Skeletal muscle cell (primary cell): ENCODE measurements at regions not wholly inside any gene's neighbourhood (a gene's known extent, or its start where the extent isn't known, plus 50 kb on each side); places are given as distances from the start of the nearest gene placed in this dataset.
A peak's percentile ranks its signal among the peaks of the same experiment; 100 is the strongest.
"Not testable (repeated sequence)": the region's sequence is repeated elsewhere in the genome, so short reads cannot be mapped to it uniquely, and the experiment has no call there.

ENCODE experiments used
- DNase-seq: peaks from one replicate; pipeline ENCODE4 v3.0.0-alpha.2; 2010; ENCODE audit warnings: low read depth
- H3K4me3 ChIP-seq: 2 replicates; pipeline ENCODE4 v1.5.1; 2011; ENCODE audit warnings: low read depth, mild to moderate bottlenecking, control low read depth, low read length, moderate library complexity

- no peak for DNase-seq
- H3K4me3 ChIP-seq, result no peak overlapping the region
These were observed 174.5 kb upstream of the CNOT2 start for GRCh38 chr12:70068743-70069142.

GRCh38 chr12:70069221-70070105, 173.8 kb upstream of the CNOT2 start:
- H3K4me3 ChIP-seq, result no peak overlapping the region
- DNase-seq, result no peak

GRCh38 chr12:70070494-70071007, 172.7 kb upstream of the CNOT2 start:
- no peak overlapping the region for H3K4me3 ChIP-seq
- DNase-seq, result peak; percentile 39

- H3K4me3 ChIP-seq, result no peak overlapping the region
- DNase-seq, result no peak
These were observed 168.7 kb upstream of the CNOT2 start for GRCh38 chr12:70074510-70074909.

GRCh38 chr12:70077441-70077840, 165.8 kb upstream of the CNOT2 start:
- DNase-seq, result no peak
- H3K4me3 ChIP-seq, result no peak overlapping the region

- H3K4me3 ChIP-seq, result no peak overlapping the region
- no peak for DNase-seq
These were observed 165.1 kb upstream of the CNOT2 start for GRCh38 chr12:70078161-70078560.

- no peak overlapping the region for H3K4me3 ChIP-seq
- no peak for DNase-seq
These were observed 162.7 kb upstream of the CNOT2 start for GRCh38 chr12:70080566-70080965.

- no peak for DNase-seq
- no peak overlapping the region for H3K4me3 ChIP-seq
These were observed 160.1 kb upstream of the CNOT2 start for GRCh38 chr12:70082997-70083676.

- no peak for DNase-seq
- H3K4me3 ChIP-seq, result no peak overlapping the region
These were observed 159.6 kb upstream of the CNOT2 start for GRCh38 chr12:70083677-70084020.

- DNase-seq, H3K4me3 ChIP-seq: not testable (repeated sequence)
These were observed 156.9 kb upstream of the CNOT2 start for GRCh38 chr12:70086372-70086771.

GRCh38 chr12:70091021-70091521, 152.2 kb upstream of the CNOT2 start:
- DNase-seq, result no peak
- no peak overlapping the region for H3K4me3 ChIP-seq

- no peak for DNase-seq
- no peak overlapping the region for H3K4me3 ChIP-seq
These were observed 148.8 kb upstream of the CNOT2 start for GRCh38 chr12:70094467-70094866.

- no peak for DNase-seq
- H3K4me3 ChIP-seq, result no peak overlapping the region
These were observed 146.3 kb upstream of the CNOT2 start for GRCh38 chr12:70096759-70097410.

GRCh38 chr12:70101064-70101463, 142.2 kb upstream of the CNOT2 start:
- no peak for DNase-seq
- H3K4me3 ChIP-seq, result no peak overlapping the region

- DNase-seq, result no peak
- H3K4me3 ChIP-seq, result no peak overlapping the region
These were observed 136.9 kb upstream of the CNOT2 start for GRCh38 chr12:70106347-70106746.

GRCh38 chr12:70110085-70110484, 133.1 kb upstream of the CNOT2 start:
- no peak overlapping the region for H3K4me3 ChIP-seq
- no peak for DNase-seq

- H3K4me3 ChIP-seq, result no peak overlapping the region
- no peak for DNase-seq
These were observed 125.6 kb upstream of the CNOT2 start for GRCh38 chr12:70117670-70118069.

GRCh38 chr12:70120970-70121369, 122.3 kb upstream of the CNOT2 start:
- no peak for DNase-seq
- H3K4me3 ChIP-seq, result no peak overlapping the region

- no peak for DNase-seq
- no peak overlapping the region for H3K4me3 ChIP-seq
These were observed 121.7 kb upstream of the CNOT2 start for GRCh38 chr12:70121562-70121961.

- DNase-seq, result no peak
- H3K4me3 ChIP-seq, result no peak overlapping the region
These were observed 120.4 kb upstream of the CNOT2 start for GRCh38 chr12:70122804-70123203.
